ENCODE measurements at regions not wholly inside any gene's neighbourhood (a gene's known extent, or its start where the extent isn't known, plus 50 kb on each side); places are given as distances from the start of the nearest gene placed in this dataset.

- no peak for DNase-seq (ENCODE audit: low spot score)
These were observed 201.7 kb upstream of the ANK2 start for GRCh38 chr4:112847781-112848180.

DNA sequence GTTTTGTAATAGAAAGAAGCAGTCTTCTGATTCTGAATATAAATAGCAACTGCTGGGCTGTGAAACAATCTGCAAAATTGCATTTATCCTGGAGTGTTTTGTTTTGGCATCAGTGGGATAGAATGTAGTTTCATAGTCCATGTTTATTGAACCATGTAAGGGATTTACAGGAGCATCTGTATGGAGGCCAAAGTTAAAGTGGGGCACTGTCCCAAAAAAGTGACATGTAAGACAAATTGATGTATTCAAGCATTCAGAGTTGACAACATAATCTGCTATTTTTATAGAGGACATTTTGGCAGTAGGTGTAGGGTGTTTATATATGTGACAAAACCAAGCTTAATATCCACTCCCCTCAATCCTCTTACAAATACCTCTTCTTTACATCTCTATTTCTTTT, 200.5 kb upstream of the ANK2 start:
- DNase-seq (ENCODE audit: low spot score), result no peak

DNA sequence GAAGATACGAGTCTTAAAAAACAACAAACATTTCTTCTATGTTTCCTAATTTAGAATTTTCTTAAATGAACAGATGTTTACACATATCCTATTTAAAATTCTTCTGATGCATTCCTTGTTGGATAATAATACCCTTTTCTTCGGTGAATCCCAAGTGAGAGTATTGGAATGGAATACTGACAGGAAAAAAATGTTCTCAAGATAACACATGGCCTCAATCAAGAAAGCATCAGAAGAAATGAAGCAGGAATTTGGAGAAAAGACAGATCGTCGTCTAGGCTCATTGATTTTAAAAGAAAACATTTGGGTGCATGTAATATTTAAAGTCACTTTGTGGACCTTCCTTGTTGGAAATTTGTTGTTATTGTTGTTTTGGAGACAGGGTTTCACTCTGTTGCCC, 196.9 kb upstream of the ANK2 start:
- DNase-seq (ENCODE audit: low spot score), result no peak

DNA sequence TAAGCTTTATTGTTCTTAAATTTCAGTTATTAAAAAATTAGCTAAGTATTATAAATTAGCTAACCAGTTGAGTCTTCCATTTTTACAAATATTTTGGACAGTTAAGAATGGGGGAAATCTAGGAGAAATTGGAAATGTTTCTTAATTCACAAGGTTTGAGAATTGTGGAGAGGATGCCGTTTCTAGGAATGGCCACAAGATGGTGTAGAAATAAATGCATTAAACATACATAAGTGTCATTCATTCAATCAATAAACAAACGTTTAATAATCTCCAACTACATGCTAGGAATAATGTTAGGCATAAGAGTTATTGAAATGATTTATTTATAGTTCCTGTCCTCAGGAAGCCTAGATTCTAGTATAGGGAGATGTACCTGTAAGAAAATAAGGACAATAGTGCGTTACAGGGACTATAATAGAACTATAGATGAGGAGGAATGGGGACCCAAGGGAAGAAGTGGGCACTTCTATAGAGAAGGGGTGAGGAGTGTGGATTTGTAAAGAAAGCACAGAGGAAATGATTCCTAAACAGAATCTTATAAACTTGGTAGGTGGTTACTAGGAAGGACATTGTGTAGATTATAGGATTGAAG, 195.7 kb upstream of the ANK2 start:
- no peak for DNase-seq (ENCODE audit: low spot score)

DNA sequence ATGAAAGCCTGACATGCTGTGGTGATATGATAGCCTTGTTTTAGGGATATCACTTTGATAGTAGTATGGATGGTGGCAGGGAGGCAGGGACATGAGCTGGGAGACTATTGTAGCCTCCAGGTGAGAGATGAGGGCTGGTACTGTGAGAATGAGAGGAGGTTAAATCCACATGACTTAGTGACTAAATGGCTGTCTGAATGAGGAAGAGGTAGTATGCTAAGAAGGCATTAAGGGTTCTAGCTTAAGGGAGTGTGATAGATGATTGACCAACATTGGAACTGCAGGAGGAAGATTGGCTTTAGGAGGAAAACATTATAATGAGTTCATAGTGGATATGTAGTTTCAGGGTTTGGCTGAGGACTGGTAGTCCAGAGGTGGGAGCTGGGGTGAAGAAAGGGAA, 195.0 kb upstream of the ANK2 start:
- DNase-seq (ENCODE audit: low spot score), result no peak

GRCh38 chr4:112855058-112855457, 194.4 kb upstream of the ANK2 start:
- DNase-seq (ENCODE audit: low spot score), result no peak

DNA sequence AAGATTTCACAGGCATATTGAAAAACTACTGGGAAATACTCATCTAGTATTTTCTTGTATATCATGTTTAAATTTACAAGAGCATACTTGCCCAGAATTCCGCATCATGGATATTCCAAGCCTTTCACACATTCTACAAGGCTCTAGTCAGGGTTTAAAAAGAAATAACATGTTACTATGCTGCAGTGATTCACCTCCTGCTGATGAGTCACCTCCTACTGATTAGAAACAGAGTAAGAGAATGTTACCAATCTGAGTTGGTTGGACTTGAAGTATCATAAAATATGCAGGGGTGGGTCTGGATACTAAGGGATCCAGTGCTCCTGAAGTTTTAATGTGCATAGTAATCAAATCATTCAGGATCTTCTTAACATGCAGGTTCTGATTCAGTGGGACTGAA, 192.0 kb upstream of the ANK2 start:
- DNase-seq (ENCODE audit: low spot score), result peak; percentile 52

DNA sequence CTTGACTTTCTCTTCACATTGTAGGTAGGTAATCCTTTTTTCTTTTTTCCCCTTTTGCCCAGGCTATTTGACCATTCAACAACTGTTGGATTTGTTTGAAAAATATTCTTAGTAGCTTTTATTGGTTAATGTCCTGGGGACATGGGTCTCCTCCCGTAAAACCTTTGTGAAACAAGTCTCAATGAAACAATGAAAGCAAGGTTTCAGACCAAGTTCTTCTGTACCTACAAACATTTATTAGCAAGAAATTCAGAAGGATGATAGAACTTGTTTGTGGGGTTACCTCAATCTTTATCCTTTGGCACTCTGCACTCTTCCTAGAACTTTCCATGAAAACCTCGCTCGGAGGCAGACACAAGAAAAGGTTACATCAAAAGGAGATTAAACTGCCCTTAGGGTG, 190.7 kb upstream of the ANK2 start:
- no peak for DNase-seq (ENCODE audit: low spot score)

DNA sequence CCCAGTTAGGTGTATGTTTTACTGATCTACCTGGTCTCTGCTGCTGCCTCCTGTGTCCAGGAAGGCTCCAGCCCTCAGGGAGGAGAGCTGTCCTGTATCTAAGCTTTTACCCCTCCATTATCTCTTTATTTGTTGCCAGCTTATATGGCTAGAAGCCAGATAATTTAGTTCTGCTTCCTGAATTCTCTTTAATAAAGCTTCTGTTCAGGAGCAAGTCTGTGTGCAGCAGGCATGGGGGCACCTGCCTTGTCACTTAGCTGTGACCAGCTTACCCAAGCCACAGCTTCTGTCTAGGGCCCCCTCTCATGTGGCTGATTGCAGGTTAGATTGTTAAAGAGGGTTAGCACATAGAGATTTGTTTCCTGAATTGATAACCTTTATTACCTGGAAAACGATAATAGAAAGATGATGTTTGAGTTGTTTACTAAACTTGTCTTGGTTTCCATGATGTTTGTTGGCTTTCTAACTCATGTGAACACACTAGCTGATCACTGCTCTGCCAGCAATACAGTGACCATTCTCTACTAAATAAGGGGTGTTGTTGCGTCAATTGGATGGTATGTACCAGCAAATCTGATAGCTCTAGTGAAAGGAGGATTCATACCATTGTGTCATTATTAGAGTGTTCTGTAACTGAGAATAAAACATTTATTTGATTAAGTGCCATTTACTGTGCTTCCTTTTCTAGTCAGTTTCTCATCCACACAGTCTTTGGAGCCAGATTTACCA, 189.8 kb upstream of the ANK2 start:
- no peak for DNase-seq (ENCODE audit: low spot score)

DNA sequence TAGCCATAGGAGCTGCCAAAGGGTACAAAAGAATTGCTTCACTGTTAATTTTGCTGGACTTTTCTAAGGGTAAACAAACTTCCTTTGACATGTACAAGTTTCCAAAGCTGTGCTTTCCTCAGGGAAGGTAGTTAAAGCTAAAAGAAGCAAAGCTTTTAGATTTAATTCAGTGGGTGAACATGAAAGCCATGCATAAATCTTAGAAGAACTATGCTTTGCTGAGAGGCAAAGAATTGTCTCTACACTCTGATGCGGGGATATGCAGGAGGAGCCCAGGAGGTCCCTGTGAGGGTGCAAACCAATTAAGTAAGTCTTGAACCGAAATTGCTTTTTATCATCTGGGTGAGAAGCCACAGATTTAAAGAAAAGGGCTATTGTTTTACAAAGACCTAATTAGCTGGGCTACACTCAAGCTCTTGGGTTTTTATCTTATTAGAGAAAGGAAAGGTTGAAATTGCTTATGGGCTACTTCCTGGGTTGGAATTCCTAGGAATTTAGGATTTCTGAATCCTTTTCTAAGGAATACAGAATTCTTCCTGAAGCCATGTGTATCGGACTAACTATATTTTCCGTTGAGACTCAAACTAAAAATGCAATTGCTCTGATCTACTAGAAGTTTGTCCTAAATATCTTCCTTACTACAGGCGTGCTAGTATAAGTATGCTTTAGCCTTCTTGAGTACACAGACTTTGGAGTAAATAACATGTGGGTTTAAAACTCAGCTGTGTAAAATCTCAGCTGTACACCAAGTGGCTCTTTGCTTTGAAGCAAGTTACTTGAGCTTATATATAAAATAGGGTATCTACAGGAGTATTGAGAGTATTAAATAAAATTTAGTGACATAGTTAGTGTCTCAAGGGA, 188.4 kb upstream of the ANK2 start:
- DNase-seq (ENCODE audit: low spot score), result no peak

DNA sequence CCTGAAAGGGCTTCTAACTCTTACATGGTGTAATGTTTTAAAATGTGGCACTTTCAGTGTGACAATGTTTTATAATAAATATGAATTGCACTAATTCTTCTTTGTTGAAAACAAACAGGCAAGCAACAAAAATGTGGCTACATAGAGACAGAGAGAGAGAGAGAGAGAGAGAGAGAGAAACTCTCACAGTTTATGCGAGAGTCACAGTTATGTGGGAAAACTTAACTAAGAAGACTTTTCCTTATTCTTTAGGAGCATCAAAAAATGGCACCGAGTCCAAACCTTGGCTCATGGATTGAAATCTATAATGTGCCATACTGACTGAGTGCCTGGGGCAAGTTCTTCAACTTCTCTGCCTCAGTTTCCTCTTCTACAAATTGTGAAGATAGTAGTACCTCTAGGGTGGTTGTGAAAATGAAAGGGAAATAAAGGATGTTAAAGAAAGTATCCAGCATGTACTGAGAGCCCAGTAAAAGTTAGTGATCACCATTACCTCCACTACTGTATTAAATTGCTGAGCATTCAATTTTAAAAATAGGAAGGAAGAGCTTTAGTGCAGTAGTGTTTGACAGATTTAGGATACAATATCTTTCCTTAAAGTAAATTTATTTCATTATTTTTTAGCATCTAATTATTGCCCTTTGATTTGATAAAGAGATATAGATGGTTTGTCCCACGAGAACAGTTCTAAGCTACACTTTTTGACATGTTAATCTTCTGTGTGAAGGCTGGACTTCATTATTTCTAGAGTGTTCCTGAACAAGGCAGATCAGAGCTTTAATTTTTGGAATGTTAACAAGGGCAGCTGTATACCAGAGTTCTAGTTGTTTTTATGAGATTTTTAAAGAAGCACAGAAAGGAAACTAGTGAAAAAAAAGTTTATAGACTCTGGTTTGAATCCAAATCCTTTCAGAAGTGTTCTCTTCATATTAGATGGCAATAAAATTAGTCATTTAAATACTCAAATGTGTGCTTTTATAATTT, 187.5 kb upstream of the ANK2 start:
- DNase-seq (ENCODE audit: low spot score), result no peak

DNA sequence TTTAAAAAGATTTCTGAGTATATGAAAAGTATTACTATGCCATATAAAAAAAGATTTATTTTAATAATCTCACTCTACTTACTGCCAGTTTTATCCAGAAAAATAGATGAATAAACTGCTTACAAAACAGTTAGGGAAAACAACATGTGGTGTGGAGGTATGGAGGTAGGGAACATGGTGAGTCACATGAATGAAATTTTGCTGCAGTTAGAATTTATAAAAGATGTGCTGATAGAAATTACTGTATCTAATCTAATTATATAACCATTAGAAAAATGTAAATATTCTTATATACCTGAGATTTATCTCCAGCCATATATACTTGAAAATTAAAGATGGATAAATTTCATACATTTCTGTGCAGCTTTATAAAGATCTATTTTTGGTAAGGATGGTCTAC, 184.0 kb upstream of the ANK2 start:
- DNase-seq (ENCODE audit: low spot score), result no peak

GRCh38 chr4:112876316-112876715, 173.1 kb upstream of the ANK2 start:
- no peak for DNase-seq (ENCODE audit: low spot score)

GRCh38 chr4:112881842-112882241, 167.6 kb upstream of the ANK2 start:
- DNase-seq (ENCODE audit: low spot score), result no peak

- DNase-seq (ENCODE audit: low spot score), result no peak
These were observed 167.2 kb upstream of the ANK2 start for GRCh38 chr4:112882286-112882685.

GRCh38 chr4:112884406-112884805, 165.0 kb upstream of the ANK2 start:
- DNase-seq (ENCODE audit: low spot score), result no peak

DNA sequence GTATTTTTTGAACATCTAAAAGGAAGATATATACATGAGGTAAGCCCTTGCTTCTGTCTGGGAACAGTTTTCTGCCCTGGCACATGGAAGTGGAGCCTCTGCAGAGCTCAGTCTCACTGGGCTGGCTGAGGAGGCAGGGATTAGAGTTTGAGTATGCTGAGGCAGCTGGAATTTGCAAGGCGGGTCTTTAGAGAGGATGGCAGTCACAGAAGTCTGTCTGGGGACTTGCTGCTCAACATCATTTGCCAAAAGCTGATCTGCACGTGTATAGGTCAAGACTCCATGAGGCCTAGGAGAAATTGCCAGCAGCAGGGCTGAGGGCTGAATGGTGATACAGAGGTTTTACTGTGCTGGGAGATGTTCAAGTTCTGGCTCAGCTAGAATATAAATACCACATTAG, 163.6 kb upstream of the ANK2 start:
- DNase-seq (ENCODE audit: low spot score), result no peak

DNA sequence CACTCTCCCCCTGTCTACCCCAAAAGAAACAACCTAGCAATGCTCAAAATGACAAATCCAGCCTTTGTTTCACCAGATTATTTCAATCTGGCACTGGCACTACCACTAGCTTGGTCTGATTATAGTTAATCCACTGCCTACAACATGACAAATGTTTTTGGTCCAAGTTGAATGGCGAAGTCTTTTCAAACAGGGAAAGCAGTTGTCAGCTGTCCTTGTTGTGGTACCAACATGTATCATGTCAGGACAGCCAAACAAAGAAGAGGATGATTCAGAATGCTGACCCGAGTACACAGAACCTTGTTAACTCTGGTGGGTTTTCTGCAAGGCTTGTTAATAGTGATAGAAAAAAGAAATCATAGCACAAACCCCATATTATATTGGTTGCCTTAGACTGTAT, 160.8 kb upstream of the ANK2 start:
- no peak for DNase-seq (ENCODE audit: low spot score)

- no peak for DNase-seq (ENCODE audit: low spot score)
These were observed 160.3 kb upstream of the ANK2 start for GRCh38 chr4:112889199-112889598.

- DNase-seq (ENCODE audit: low spot score), result peak; percentile 16
These were observed 159.6 kb upstream of the ANK2 start for GRCh38 chr4:112889619-112890527.

GRCh38 chr4:112894480-112894879, 155.0 kb upstream of the ANK2 start:
- DNase-seq (ENCODE audit: low spot score), result no peak
